ENCODE measurements at regions not wholly inside any gene's neighbourhood (a gene's known extent, or its start where the extent isn't known, plus 50 kb on each side); places are given as distances from the start of the nearest gene placed in this dataset.

DNA sequence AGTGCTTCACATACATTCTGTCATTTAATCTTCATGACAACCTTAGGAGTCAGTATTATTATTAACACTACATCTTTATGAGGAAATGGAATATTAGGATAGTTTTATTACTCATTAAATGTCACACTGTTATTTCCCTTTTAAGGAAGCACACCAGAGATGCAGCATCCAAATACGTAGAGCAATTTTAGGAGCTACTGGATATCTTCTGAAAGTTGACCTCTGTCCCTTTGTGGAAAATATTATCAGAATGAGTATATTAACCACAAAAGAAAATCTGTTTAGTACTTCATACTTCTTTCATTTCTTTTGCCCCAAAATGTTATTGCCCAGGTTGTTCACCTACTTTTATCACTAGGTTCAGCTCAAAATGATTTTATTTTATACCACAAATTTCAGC is 72.9 kb upstream of the APCDD1 start:
- TF ChIP-seq, protein P1, sequence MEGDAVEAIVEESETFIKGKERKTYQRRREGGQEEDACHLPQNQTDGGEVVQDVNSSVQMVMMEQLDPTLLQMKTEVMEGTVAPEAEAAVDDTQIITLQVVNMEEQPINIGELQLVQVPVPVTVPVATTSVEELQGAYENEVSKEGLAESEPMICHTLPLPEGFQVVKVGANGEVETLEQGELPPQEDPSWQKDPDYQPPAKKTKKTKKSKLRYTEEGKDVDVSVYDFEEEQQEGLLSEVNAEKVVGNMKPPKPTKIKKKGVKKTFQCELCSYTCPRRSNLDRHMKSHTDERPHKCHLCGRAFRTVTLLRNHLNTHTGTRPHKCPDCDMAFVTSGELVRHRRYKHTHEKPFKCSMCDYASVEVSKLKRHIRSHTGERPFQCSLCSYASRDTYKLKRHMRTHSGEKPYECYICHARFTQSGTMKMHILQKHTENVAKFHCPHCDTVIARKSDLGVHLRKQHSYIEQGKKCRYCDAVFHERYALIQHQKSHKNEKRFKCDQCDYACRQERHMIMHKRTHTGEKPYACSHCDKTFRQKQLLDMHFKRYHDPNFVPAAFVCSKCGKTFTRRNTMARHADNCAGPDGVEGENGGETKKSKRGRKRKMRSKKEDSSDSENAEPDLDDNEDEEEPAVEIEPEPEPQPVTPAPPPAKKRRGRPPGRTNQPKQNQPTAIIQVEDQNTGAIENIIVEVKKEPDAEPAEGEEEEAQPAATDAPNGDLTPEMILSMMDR (IDR thresholded peaks at IDR 0.05), result no peak
- TF ChIP-seq POLR2A (IDR thresholded peaks at IDR 0.05) (no peak), POLR2AphosphoS5 (IDR thresholded peaks at IDR 0.05) (no peak)

All from breast epithelium (tissue), 3 donors.